ENCODE measurements at regions not wholly inside any gene's neighbourhood (a gene's known extent, or its start where the extent isn't known, plus 50 kb on each side); places are given as distances from the start of the nearest gene placed in this dataset.

DNA sequence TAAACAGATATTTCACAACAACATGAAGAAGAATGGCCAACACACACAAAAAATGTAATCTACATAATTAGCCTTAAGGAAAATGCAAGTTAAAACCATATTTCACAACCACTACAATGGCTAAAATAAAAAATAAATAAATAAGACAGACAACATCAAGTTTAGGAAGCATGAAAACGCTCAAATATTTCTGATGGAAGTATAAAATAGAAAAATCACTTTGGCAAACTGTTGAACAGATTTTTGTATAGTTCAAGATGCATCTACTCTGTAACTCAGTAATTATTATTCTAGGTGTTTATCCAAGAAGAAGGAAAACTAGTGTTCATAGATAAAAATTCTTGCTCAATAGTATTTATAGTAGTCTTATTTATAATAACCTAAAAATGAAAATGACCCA lies 1410.1 kb upstream of the ADGRB3 start:
- TF ChIP-seq, protein P1, sequence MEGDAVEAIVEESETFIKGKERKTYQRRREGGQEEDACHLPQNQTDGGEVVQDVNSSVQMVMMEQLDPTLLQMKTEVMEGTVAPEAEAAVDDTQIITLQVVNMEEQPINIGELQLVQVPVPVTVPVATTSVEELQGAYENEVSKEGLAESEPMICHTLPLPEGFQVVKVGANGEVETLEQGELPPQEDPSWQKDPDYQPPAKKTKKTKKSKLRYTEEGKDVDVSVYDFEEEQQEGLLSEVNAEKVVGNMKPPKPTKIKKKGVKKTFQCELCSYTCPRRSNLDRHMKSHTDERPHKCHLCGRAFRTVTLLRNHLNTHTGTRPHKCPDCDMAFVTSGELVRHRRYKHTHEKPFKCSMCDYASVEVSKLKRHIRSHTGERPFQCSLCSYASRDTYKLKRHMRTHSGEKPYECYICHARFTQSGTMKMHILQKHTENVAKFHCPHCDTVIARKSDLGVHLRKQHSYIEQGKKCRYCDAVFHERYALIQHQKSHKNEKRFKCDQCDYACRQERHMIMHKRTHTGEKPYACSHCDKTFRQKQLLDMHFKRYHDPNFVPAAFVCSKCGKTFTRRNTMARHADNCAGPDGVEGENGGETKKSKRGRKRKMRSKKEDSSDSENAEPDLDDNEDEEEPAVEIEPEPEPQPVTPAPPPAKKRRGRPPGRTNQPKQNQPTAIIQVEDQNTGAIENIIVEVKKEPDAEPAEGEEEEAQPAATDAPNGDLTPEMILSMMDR (IDR thresholded peaks at IDR 0.05), result no peak
- no peak for TF ChIP-seq POLR2A (IDR thresholded peaks at IDR 0.05)

Measured in prostate gland (tissue), 2 donors.